ENCODE measurements at regions not wholly inside any gene's neighbourhood (a gene's known extent, or its start where the extent isn't known, plus 50 kb on each side); places are given as distances from the start of the nearest gene placed in this dataset.

DNA sequence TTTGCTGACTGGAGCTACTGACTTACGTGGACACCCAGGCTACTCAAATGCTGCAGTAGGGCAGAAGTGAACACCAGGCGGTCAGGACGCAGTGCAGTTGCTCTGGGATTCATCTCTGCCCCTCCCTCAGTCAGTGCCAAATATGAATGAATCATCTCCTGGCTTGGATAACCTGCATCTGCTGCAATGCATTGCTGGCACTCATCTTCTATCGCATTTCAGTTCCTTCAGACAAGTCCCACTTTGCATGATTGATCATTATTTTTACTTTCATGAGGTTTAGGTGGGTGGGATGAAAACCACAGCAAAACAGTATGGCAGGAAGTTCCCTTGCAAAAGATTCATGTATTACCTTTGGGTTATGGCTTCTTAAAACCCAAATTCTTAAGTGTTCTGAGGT is 224.6 kb upstream of the NRP1 start:
- Mint-ChIP-seq H3K9me3 (no peaks in the 10 kb centered on the region; a peak in 1 of 5 replicates), H3K4me1 (peaks cover 14 to 15% of the 10 kb centered on the region in 2 experiments), H3K36me3 (ENCODE audit: insufficient read depth in 1 of 3, low read depth in 3 of 3) (no peaks in the 10 kb centered on the region; a peak in 1 of 7 replicates), H3K27me3 (ENCODE audit: low read depth) (peaks cover 2% of the 10 kb centered on the region), H3K4me3 (no peak overlapping the region), H3K27ac (no peak overlapping the region)
- Histone ChIP-seq H3K23ac (ENCODE audit: insufficient read length, low read depth, low read length) (no peak overlapping the region), H2BK5ac (ENCODE audit: insufficient read length, low read length) (no peak overlapping the region), H2BK12ac (ENCODE audit: insufficient read length, low read depth, low read length) (no peak overlapping the region), H3K79me1 (ENCODE audit: insufficient read depth, low read depth, low read length, poor library complexity, severe bottlenecking) (no peaks in the 10 kb centered on the region), H2AFZ (ENCODE audit: low read length) (no peak overlapping the region), H3K4ac (ENCODE audit: low read depth, low read length) (no peak overlapping the region), H3K23me2 (ENCODE audit: insufficient read length, low read depth, low read length, poor library complexity, severe bottlenecking) (no peaks in the 10 kb centered on the region), H2BK15ac (ENCODE audit: low read depth, low read length) (no peak overlapping the region), H3K4me1 (ENCODE audit: insufficient read depth, low read length) (no peaks in the 10 kb centered on the region; the same call in 1 of the 2 replicates), H2BK20ac (ENCODE audit: low read depth, low read length, poor library complexity, severe bottlenecking) (no peak overlapping the region), H4K8ac (replicated peaks; ENCODE audit: insufficient read length, low read depth, low read length) (no peak overlapping the region), H2BK120ac (ENCODE audit: low read depth, low read length, poor library complexity, severe bottlenecking) (no peak overlapping the region), H3K79me2 (ENCODE audit: insufficient read depth, low read length) (no peaks in the 10 kb centered on the region), H4K20me1 (ENCODE audit: control insufficient read depth, insufficient read depth, insufficient read length) (no peaks in the 10 kb centered on the region), H3K27me3 (ENCODE audit: insufficient read depth, low read length) (no peaks in the 10 kb centered on the region), H3K14ac (ENCODE audit: insufficient read depth, low read length) (no peak overlapping the region), H3K27ac (ENCODE audit: insufficient read length, low read depth, low read length) (no peak overlapping the region), H3K4me2 (ENCODE audit: insufficient read depth, insufficient read length, low read length) (no peak overlapping the region), H4K91ac (ENCODE audit: insufficient read length, low read depth, low read length) (no peak overlapping the region), H3T11ph (ENCODE audit: low read length) (no peak overlapping the region), H3K9ac (ENCODE audit: extremely low read depth, insufficient read length, low read length) (no peak overlapping the region), H4K5ac (ENCODE audit: insufficient read length, low read depth, low read length) (no peak overlapping the region), H2AK5ac (ENCODE audit: insufficient read length, low read length) (no peak overlapping the region), H3K56ac (ENCODE audit: insufficient read length, low read depth, low read length) (no peak overlapping the region), H3K9me3 (ENCODE audit: control insufficient read depth, low read depth, low read length) (no peaks in the 10 kb centered on the region), H3K18ac (ENCODE audit: insufficient read length, low read depth, low read length) (no peak overlapping the region)
- TF ChIP-seq, protein P1, sequence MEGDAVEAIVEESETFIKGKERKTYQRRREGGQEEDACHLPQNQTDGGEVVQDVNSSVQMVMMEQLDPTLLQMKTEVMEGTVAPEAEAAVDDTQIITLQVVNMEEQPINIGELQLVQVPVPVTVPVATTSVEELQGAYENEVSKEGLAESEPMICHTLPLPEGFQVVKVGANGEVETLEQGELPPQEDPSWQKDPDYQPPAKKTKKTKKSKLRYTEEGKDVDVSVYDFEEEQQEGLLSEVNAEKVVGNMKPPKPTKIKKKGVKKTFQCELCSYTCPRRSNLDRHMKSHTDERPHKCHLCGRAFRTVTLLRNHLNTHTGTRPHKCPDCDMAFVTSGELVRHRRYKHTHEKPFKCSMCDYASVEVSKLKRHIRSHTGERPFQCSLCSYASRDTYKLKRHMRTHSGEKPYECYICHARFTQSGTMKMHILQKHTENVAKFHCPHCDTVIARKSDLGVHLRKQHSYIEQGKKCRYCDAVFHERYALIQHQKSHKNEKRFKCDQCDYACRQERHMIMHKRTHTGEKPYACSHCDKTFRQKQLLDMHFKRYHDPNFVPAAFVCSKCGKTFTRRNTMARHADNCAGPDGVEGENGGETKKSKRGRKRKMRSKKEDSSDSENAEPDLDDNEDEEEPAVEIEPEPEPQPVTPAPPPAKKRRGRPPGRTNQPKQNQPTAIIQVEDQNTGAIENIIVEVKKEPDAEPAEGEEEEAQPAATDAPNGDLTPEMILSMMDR (conservative IDR thresholded peaks at IDR 0.05): no peak
- DNase-seq: no peak
- no CpG with 5 or more reads among the region's 4 CpGs for WGBS (ENCODE audit: extremely low coverage, insufficient read length, low lambda C conversion rate)

Data from H9 (cell line).